Left hindlimb (tissue), 1 donor: ENCODE measurements at regions not wholly inside any gene's neighbourhood (a gene's known extent, or its start where the extent isn't known, plus 50 kb on each side); places are given as distances from the start of the nearest gene placed in this dataset.

Experiments used
- DNase-seq: peaks from one replicate; pipeline ENCODE4 v3.0.0-alpha.2; 2018

DNA sequence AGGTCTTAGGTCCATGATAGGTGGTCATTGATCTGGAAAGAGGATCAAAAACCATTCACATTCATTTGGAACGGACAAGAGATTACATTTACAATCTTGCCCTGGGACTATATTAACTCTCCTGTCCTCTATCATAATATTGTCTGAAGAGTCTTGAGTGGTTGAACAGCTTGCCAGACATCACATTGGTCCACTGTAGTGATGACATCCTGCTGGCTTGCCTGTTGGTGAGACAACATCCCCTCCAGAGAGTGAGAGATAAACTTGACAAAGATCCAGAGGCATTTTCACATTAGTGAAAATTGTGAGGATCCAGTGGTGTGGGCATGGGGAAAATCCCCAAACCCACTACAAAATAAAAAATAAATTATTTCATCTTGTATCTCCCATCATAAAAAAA is 155.7 kb upstream of the LEF1 start:
- no peak for DNase-seq

DNA sequence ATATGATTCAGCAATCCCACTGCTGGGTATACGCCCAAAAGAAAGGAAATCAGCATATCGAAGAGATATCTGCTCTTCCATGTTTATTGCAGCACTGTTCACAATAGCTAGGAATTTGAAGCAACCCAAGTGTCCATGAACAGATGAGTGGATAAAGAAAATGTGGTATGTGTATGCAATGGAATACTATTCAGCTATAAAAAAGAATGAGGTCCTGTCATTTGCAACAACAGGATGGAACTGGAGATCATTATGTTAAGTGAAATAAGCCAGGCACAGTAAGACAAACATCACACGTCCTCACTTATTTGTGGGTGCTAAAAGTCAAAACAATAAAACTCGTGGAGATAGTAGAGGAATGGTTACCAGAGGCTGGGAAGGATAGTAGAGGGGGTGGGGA is 153.8 kb upstream of the LEF1 start:
- DNase-seq, result no peak

DNA sequence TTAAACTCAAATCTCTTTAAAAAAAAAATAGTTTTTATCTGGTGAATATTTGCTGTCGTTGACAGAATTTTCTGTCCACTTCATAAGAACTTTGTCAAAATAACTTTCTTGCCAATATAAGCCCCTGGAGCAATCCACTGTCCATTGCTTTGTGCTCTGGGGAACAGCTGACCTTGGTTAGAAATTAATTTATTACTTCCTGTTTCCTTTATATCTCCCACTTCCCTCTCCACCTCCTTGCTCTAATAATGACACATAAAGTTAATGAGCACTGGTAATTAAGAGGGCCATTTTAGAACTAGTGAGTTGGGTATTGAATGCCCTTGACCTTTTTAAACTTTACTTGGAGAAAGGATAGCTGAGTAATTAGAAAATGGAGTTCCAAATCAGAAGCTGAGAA is 151.3 kb upstream of the LEF1 start:
- DNase-seq, result no peak

DNA sequence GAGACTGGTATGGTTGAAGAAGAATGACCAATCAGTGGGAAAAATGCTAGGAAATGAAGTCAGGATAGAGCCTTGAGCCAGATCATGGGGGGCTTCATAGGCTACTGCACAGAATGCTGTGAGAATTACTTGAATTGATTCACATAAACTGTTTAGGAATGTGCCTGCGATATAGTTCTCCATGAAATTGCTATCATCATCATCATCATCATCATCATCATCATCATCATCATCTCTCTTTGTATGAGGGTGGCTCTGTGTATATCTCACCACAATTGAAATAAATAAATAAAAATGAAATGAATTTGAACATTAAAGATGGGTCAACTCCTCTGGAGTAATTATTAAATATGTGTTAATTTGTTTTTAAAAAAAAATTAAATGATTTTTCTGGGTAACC is 148.6 kb upstream of the LEF1 start:
- no peak for DNase-seq

DNA sequence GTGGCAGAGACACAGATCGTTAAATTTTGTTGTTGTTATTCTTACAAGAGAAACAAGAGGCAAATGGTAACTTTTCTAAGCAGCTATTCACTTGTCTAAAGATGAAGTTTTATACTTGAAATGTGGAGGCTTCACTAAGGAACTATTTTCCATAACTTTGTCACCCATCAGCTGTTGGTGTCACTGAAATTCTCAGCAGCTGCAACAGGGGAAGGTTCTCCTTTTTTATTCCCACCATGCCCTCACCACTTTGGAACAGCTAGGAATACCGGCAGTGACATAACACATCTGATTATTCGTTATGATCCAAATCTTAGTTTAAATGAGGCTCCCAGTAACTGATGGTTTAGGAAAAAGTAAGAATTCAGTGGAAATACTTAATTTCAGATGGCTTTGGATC is 147.0 kb upstream of the LEF1 start:
- no peak for DNase-seq

DNA sequence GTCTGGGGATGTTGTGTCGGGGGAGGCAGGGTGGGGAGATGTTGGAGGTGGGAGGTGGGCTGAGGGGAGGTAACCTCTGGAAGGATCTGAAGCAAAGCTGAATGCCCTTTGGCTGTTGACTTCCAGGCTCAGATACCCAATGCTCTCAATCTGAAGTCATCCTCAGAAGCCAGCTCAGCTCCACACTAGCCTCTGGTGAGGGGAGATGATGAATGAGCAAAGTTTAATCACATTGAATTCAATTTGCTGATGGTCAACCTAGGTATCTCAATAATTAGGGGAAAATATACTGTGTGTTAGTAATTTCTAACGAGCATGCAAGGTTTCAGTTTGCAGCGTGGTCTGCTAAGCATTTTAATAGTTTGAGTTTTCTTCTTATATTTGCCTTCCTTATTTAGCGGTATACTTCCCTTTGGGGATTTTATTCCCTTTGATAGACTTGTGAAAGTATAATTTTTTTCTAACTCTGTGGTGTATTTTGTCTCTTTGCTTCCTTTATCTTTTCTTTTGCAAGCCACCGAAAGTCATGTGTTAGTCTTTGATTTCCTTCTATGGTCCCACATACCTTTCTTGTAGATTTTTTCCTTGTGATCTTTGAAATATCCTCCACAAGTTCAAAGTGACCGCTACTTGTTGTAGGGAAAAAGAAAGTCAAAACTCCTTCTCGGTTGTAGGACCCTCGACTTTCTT is 146.3 kb upstream of the LEF1 start:
- DNase-seq, result no peak

DNA sequence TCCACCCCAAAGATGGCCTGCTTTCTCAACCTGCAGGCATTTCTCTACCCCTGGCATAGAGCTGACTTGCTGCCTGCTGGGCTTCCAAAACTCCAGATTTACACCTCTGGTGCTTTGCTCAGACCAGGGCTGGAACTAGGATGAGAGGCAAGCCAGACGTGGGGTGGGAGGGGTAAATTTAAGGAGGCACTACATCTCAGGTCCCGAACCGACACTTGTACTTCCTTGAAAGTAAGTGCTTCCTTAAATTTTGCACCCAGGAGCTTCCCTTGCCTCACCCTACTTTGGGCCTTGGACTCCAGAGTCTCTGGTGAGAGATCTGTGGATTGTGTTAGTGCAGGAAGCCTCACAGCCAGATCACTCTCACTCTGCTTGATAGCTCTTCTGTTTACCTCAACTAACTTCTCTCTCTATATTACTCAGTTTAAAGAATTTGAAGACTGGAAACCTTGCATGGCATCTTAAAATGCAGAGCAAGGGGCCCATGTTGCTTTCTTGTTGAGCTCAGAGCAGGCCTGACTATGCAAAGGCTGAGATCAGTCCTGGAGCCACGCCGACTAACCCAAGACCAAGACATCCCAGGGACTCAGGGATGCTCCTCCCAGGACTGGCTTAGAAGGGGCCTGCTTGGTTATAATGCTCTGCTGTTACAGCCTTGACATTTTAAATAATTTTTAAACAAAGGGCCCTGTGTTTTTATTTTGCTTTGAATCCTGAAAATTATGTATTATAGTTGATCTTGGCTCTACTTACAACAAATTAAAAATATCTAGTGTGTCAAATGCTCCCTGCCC is 145.0 kb upstream of the LEF1 start:
- DNase-seq, result no peak

DNA sequence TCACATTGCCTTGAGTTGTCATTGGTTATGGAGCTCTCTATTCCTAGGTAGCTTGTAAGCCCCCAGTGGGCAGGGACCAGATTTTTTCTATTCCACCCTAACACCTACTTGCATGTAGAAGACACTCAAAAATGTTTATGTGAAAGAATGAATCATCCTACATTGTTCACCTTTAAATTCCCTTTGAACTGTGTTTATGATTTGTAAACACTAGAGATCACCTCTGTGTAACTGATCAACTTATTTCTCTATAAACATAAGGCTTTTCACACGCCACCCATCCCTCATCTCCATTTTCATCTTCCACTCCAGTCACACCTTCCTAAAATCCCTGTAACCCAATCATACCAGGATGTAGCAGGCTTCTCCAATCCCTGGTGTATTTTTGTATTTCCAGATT is 142.6 kb upstream of the LEF1 start:
- no peak for DNase-seq

DNA sequence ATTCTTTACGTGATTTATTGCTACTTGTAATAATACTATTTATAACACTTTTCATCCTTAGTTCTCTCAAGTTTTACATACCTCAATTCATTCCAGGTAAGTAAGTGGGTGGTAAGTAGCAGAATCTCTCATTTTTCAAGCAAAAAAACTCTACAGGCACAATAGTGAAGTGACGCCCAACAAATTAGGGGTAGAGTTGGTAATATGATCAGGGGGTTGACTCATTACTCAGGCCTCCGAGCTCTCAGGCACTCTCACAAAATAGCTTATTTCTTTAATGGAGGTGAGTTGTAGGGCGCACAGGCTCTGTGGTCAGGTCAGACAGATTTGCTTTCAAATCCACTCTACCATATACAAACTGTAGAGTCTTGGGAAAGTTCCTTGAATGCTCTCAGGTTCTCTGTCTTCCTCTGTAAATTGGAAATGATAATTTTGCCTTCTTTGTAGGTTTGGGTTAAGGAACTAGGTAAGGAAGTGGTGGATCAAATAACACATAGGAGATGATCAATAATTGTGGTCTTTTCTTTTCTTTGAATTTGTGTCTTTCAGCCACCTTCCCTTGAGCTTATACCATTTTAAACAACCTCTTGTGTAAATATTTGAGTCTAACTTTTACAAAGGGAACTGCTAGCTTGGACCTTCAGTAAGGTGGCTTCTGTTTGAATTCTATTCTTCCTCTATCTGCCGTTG is 134.9 kb upstream of the LEF1 start:
- DNase-seq, result no peak

DNA sequence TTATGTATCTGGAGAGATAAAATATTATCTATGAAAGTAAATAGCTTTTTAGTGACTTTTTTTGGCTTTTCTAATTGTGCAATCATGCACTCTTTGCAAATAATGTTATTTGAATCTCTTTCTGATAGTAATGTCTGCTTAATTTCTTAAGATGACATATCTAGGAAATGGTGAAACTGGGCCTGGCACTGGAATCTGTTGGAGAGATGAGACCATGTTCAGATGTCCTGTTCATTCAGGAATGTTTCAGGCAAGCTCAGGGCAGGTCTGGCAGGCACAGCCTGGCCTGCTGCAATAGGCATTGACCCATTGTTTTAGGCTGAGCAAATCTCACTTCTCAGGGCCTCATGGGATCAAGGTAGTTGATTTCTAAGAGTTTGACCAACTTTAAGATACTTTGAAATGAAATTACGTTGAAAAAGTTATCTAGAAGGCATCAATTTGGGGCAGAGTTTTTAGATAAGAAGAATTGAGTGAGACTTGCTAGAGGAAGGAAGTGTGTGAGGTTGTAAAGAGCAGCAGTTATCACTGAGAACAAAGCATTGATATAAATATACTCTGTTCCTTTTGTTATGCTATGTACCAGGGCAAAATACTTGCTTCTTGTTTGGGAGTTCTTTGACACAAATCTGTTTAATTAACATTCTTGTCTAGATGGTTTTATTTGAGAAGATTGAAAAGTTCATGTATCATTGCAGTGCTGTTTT is 133.0 kb upstream of the LEF1 start:
- DNase-seq, result no peak

DNA sequence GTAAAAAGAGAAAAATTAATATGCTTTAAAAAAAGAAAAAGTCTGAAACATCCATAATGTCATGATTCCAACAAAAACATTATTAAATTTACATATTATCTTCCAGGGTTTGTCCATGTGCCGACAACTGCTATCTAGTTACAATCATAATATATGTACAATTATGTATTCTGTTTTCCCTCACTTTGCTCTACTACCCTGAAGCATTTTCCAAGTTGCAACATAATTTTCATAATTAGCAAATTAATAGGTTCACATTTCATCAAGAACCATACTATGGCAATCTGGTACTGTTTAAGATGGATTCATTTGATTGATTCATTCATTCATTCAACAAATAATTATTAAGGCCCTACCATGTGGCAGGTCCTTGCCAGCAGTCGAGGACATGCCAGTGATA is 128.9 kb upstream of the LEF1 start:
- no peak for DNase-seq

DNA sequence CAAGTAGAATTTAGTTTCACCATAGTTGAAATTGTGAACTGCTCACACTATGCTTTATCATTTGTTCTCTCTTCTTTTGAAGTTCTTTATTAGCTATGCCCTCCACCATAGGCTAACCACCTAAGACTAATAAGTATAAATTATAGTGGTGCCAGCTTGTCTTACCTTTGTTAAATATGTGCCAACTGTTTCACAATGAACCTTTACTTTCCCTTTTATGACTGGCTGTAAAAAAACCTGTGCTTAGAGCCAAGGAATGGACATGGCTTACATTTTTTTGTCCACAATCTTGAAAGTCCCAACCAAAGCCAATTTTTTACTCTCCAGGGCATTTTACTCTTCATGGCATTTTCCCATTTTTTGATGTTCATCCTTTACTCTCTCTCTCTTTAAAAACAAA is 123.5 kb upstream of the LEF1 start:
- DNase-seq, result no peak

DNA sequence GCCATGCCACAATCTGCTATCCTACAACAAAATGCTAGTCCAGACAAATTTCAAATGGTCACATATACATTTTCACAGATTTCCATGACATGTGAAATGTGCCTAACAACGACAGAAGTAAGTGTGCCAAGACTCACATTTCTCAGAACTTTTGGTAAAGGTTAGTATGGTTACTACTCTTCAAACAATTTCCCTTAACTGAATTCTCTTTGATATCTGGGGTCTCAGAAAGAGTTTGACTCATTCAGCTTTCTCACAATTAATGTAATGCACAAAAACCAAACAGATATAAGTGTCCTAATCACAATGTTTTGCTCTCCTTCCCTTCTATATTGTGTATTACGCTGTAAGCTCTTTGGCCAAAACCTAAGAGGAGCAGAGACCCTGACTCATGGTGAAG is 122.4 kb upstream of the LEF1 start:
- DNase-seq, result no peak

DNA sequence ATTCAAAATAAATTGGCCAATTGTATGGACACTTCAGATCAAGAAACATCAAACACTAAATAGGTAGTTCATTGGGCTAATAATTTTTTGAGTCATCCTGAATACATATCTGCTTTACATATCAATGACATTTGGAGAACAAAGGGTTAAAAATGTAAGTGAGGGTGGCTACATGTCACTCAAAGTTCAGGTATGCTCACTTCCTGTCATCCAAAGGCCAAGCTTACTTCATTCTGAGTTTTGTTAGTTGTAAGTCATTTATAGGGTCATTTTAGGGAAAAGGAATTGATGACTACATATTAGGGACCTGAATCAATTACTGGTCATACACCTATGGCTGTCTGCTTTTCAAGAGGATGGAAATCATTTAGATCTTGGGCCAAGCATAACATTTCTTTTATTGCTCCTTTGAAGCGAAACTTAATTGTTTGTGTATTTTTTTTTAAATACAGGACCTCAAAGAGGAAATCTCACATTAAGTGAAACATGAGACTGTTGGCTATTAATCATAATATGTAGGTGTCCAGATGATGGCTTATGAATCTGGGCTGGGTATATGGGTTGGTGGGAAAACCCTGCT is 119.2 kb upstream of the LEF1 start:
- DNase-seq, result no peak

DNA sequence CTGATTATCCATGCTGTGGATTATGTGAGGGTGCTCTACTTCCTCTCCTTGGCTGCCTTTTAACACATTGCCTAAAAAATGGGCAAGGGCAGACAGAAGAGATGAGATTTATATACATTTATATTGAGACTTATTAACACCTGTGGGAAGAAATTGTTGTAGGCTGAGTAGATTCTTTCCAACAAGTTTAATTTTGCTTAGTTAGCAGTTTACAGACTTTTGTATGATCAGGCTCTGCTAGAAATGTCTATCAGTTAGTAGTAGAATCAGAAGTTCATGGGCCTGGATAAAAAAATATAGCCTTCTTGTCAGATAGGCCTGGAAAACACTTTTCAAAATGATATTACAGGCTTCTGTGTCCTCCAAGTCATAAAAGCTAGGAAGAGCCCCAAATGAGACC is 111.3 kb upstream of the LEF1 start:
- no peak for DNase-seq

DNA sequence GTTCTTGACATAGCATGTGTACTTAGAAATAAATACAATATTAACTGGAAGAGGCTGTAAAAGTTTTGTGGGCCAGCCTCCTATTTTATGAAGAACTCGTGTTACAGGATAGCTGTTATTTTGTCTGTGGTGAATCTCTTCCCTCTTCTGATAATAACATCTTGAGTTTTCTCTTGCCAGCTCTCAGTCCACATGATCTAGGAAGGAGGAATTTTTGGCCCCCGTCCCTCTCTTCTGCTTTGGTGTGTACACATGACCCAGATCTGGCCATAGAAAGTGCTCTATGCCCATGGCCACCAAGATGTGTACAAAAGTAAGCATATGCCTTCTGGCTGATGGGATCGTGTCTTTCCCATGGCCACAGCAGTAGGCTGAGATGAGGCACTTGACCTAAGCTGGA is 108.0 kb upstream of the LEF1 start:
- no peak for DNase-seq

DNA sequence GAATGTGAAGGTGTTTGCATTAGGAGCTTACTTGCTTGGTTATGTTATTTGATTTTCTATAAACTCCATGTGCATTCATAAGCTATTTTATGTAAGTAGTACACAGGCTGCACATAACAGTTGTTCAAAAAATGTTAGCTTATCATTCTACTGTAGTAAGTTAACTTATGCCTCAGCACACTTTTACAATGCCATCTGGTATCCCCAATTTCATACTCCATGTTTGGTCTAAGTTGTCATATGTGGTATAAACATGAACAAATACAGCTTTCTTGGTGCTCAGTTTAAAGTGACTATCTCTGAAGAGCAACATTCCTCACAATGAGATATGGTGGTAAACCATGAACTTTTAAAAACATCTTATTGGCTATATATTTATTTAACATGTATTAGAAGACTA is 104.3 kb upstream of the LEF1 start:
- DNase-seq, result no peak

DNA sequence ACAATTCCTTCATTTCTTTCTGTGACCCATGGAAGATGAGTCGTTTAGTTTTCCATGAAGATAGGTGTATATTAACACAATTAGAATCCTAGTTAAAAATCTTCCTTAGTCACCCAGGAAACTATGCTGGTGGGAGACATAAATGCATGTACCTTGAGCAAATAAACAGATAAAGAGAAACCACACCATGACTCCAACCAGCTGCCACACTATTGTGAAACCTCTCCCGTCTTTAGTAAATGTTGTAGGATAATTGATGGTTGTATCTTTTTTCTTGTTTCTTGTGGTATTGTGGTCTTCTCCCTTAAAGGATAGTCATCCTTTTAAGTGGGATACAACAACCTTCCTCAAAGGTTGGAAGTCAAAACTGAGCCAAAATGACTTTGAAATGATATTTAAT is 103.8 kb upstream of the LEF1 start:
- DNase-seq, result no peak

DNA sequence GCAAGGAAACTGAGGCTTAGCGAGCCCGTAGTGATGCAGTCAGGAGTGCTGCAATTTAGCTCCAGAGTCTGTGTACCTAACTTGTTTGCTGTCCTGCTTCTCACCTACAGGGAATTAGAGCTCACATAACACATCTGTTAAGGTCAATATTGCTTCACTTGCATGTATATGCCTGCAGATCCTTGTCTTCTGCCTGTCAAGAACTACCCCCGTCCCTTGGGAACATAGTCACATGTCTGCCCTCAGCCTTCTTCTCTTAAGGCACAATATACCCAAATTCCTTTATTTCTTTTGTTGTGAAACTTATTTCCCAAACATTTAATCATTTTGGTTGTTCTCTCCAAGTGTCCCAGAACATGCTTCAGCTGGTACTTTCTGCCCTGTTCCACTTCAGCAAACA is 103.3 kb upstream of the LEF1 start:
- no peak for DNase-seq

DNA sequence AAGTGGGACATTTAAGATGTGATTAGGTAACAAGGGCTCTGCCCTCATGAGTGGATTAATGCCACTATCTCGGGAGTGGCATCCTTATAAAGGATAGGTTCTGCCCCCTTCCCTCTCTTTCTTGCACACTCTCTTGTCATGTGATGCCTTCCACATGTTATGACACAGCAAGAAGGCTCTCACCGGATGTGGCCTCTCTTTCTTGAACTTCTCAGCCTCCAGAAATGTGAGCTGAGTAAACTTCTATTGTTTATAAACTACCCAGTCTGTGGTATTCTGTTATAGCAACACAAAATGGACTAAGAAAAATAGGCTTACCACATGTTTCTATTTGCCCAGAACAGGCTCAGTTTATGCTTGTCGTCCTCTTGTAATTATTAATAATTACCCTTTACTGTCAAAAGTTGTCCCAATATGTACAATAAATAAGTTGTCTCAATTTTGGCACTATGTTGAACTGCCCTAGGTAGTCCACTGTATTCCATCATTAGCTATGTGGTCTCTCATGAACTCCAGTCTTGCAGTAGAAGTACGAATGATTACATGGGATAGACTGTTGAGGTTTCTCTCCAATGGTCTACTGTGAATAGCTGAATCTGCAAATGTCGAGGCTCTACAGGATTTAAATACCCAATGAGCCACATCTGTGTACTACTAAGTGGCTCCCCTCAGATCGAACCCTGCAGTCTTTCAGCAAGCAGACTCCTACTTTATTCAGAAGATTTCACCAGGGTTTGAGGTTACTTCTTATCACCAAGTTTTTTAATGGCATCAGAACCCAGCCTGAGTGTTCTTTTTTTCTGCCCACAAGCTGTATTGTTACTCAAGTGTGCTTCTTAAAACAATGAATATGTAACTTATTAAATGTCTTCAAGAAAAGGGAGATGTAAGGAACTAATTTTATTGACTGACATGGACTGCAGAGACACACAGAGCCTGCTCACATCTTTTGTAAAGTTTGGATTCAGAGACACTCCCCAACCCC is 102.0 kb upstream of the LEF1 start:
- no peak for DNase-seq

DNA sequence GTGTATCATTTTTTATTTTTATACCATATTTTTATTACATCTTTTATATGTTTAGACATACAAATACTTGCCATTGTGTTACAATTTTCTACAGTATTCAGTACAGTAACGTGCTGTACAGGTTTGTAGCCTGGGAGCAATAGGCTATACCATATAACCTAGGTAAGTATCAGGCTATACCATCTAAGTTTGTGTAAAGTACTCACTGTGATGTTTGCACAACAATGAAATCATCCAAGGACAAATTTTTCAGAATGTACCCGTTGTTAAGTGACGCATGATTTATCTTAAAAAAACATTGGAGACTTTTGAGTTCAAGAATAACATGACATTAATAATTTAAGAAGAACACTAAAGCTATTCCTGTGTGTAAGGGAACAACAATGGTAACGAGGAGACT is 96.0 kb upstream of the LEF1 start:
- DNase-seq, result no peak

DNA sequence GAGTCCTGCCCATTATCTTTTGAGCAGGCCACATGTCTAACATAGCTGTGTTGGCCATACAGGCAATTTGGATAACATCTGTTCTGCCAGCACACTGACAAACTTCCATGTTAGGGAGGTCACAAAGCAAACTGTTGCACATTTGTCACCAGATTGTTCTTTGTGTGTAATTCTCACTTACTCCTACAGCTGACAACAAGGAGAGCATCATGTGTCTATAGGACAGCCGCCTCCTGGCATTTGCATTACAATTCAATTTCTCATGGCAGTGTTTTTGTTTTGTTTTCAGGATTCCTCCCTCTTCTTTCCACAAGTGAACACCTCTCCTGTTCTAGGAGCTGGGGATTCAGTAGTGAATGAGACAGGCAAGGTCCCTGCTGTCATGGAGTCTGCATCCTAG is 94.3 kb upstream of the LEF1 start:
- DNase-seq, result no peak
